ENCODE measurements at regions not wholly inside any gene's neighbourhood (a gene's known extent, or its start where the extent isn't known, plus 50 kb on each side); places are given as distances from the start of the nearest gene placed in this dataset.

GRCh38 chr5:166377756-166378155 is 1913.7 kb upstream of the WWC1 start:
- TF ChIP-seq POLR2A (IDR thresholded peaks at IDR 0.05; ENCODE audit: low read length) (no peak), GATA1 (IDR thresholded peaks at IDR 0.05; ENCODE audit: low read depth, low read length) (no peak)
